Transverse colon (tissue), 4 donors: ENCODE measurements at regions not wholly inside any gene's neighbourhood (a gene's known extent, or its start where the extent isn't known, plus 50 kb on each side); places are given as distances from the start of the nearest gene placed in this dataset.

Source experiments
- DNase-seq: peaks from one replicate; pipeline ENCODE4 v3.0.0-alpha.2; 2019
- H3K27ac ChIP-seq, 4 donors: fragments of 200-600 bp; sonication (generic); 2 replicates each; pipeline ENCODE4 v1.5.1; 2016 to 2018; ENCODE audit warnings: inconsistent platforms in 4 of 4
- H3K27me3 ChIP-seq: fragments of 200-600 bp; sonication (generic); 2 replicates; pipeline ENCODE4 v1.5.1; 2017; ENCODE audit warnings: inconsistent platforms
- H3K36me3 ChIP-seq, 4 donors: fragments of 200-600 bp; sonication (generic); 2 replicates each; pipeline ENCODE4 v1.5.1; 2017 to 2019; ENCODE audit warnings: inconsistent platforms in 4 of 4
- H3K4me1 ChIP-seq, 4 donors: fragments of 200-600 bp; sonication (generic); 2 replicates each; pipeline ENCODE4 v1.5.1; 2017 to 2020; ENCODE audit warnings: inconsistent platforms in 4 of 4
- H3K4me3 ChIP-seq, 4 donors: fragments of 200-600 bp; sonication (generic); 1 replicate in 1 of 4; 2 replicates in 3 of 4; pipeline versions ENCODE4 v1.5.1 to v1.6.1; 2017 to 2019; ENCODE audit warnings: inconsistent platforms in 4 of 4
- H3K9me3 ChIP-seq, 2 donors: fragments of 200-600 bp; sonication (generic); 2 replicates each; pipeline ENCODE4 v1.5.1; 2017 to 2019; ENCODE audit warnings: inconsistent platforms in 2 of 2
- EP300 ChIP-seq: sonication (generic); formaldehyde crosslinking; IDR thresholded peaks from one replicate; pipeline ENCODE4 v1.6.1; 2017; ENCODE audit warnings: antibody characterized with exemption, low read depth
- POLR2A ChIP-seq: fragments of 450-650 bp; IDR thresholded peaks from one replicate; pipeline ENCODE4 v1.6.1; 2016; ENCODE audit warnings: antibody characterized with exemption, mild to moderate bottlenecking, moderate library complexity
- POLR2AphosphoS5 ChIP-seq, 3 donors: sonication (generic); formaldehyde crosslinking; IDR thresholded peaks; one replicate each; pipeline ENCODE4 v1.6.1; 2016; ENCODE audit warnings: antibody characterized with exemption in 3 of 3
- WGBS, 2 donors: methylation state at CpG; one replicate each; pipeline ENCODE4 v1.1.5; 2018; ENCODE audit warnings: low coverage in 1 of 2; 5-methylcytosine and 5-hydroxymethylcytosine counted together
- in situ Hi-C, 4 donors: fragments of 200-750 bp; cut with MboI; loops; one replicate each; pipeline versions ENCODE4 v1.15.0 to v1.15.1; 2017; ENCODE audit warnings: low sequenced_read_pairs in 3 of 4, low pct_ligation_motif_present in 1 of 4, low pct_unique_long_range_greater_than_20kb in 1 of 4
- intact Hi-C: fragments of 100-400 bp; cut with DNase I; formaldehyde crosslinking; loops from one replicate; pipeline ENCODE4 v1.15.1; 2023; ENCODE audit warnings: low total_unique reads
- TF ChIP-seq, protein P1 (sequence below), 5 experiments: fragments of 200-600 bp in 3 of 5; fragments of 450-650 bp in 2 of 5; sonication (generic) in 3 of 5; IDR thresholded peaks; 1 replicate in 2 of 5; 2 replicates in 3 of 5; pipeline ENCODE4 v1.5.1; 2016 to 2017; ENCODE audit warnings: antibody characterized with exemption in 5 of 5, inconsistent platforms in 3 of 5, mild to moderate bottlenecking in 2 of 5, moderate library complexity in 1 of 5

DNA sequence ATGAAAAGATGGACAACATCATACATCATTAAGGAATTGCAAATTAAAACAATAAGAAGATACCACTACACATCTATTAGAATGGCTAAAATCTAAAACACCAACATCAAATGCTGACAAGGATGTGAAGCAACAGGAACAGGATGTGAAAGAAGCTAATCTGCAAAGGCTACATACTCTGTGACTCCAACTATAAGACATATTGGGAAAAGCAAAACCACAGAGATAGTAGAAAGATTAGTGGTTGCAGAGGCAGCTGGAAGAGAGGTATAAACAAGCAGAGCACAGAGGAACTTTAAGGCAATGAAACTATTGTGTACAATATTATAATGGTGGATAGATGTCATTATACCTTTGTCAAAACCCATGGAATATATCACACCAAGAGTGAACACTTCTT, 393.7 kb upstream of the RAB6C start:
- Histone ChIP-seq H3K4me3 (no peak overlapping the region), H3K27me3 (no peaks in the 10 kb centered on the region), H3K9me3 (no peaks in the 10 kb centered on the region), H3K36me3 (no peaks in the 10 kb centered on the region), H3K4me1 (no peaks in the 10 kb centered on the region), H3K27ac (no peak overlapping the region)
- TF ChIP-seq POLR2A (no peak), POLR2AphosphoS5 (IDR thresholded peaks at IDR 0.05) (no peak), EP300 (no peak)
- TF ChIP-seq, protein P1, sequence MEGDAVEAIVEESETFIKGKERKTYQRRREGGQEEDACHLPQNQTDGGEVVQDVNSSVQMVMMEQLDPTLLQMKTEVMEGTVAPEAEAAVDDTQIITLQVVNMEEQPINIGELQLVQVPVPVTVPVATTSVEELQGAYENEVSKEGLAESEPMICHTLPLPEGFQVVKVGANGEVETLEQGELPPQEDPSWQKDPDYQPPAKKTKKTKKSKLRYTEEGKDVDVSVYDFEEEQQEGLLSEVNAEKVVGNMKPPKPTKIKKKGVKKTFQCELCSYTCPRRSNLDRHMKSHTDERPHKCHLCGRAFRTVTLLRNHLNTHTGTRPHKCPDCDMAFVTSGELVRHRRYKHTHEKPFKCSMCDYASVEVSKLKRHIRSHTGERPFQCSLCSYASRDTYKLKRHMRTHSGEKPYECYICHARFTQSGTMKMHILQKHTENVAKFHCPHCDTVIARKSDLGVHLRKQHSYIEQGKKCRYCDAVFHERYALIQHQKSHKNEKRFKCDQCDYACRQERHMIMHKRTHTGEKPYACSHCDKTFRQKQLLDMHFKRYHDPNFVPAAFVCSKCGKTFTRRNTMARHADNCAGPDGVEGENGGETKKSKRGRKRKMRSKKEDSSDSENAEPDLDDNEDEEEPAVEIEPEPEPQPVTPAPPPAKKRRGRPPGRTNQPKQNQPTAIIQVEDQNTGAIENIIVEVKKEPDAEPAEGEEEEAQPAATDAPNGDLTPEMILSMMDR (IDR thresholded peaks at IDR 0.05) = no peak
- intact Hi-C loops = no loop called here
- in situ Hi-C loops = no loop called here
- DNase-seq = no peak

DNA sequence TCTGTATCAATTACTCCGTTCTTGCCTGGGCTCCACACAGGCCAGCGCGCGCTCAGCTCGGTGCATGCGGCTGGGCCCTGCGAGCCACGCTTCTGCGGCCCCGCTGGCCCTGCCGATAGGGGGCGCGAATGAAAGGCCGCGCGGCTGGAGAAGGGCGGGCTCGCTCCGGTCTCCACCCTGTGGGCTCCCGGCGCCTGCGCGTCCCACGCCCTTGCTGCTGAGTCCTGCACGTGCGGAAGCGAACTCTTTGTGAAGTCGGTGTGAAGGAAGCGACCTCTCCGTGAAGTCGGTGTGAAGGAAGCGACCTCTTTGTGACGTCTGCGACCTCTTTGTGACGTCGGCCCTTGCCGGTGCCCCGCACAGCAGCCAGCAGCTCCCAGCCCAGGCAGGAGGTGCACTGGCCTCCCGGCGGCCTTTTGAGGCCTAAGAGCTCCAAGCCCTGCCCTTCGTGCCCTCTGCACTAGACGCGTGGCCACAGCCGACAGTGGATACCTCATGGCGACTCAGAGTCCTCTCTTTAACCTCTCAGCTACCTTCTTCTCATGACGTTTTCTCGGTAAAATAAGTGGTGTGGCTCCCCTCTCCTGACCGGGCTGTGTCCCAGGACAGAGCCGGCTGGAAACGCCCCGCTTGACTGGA, 391.9 kb upstream of the RAB6C start:
- Histone ChIP-seq H3K4me1 (no peaks in the 10 kb centered on the region), H3K27me3 (no peaks in the 10 kb centered on the region), H3K4me3 (no peak overlapping the region), H3K27ac (no peak overlapping the region), H3K36me3 (no peaks in the 10 kb centered on the region), H3K9me3 (no peaks in the 10 kb centered on the region)
- WGBS, 2 donors = 86 to 97% methylated on average over 8 to 51 of the region's 51 CpGs
- DNase-seq = no peak
- in situ Hi-C loops (no loop called here), intact Hi-C loops (no loop called here)
- TF ChIP-seq EP300 (no peak), POLR2AphosphoS5 (IDR thresholded peaks at IDR 0.05) (no peak)
- TF ChIP-seq, protein P1 (IDR thresholded peaks at IDR 0.05) = no peak

DNA sequence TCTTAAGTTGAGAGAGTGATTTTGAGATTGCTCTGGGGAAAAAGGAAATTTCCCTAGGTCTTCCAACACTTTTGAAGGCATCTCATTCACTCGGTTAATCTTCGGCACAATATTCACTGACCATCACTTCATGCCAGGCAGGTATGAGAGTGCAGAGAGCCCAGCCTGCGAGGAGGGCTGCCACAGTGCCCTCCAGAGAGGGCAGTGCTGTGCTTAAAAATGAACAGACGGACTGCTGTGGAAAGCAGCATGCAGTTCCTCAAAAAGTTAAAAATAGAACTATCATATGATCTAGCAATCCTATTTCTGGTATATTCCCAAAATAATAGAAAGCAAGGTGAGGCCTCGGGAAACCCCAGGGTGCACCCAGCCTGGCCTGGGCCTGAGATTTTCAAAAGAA, 374.9 kb upstream of the RAB6C start:
- no peaks in the 10 kb centered on the region for H3K4me1 ChIP-seq
- H3K36me3 ChIP-seq = no peaks in the 10 kb centered on the region
- no peaks in the 10 kb centered on the region for H3K27me3 ChIP-seq
- TF ChIP-seq, protein P1 (IDR thresholded peaks at IDR 0.05) = no peak
- TF ChIP-seq EP300 (no peak), POLR2AphosphoS5 (IDR thresholded peaks at IDR 0.05) (no peak), POLR2A (no peak)
- intact Hi-C loops (no loop called here), in situ Hi-C loops (no loop called here)
- DNase-seq = no peak
- no peaks in the 10 kb centered on the region for H3K9me3 ChIP-seq
- 59 to 64% methylated on average over 3 to 5 of the region's 5 CpGs for WGBS, 2 donors
- H3K4me3 ChIP-seq = no peak overlapping the region
- no peak overlapping the region for H3K27ac ChIP-seq

DNA sequence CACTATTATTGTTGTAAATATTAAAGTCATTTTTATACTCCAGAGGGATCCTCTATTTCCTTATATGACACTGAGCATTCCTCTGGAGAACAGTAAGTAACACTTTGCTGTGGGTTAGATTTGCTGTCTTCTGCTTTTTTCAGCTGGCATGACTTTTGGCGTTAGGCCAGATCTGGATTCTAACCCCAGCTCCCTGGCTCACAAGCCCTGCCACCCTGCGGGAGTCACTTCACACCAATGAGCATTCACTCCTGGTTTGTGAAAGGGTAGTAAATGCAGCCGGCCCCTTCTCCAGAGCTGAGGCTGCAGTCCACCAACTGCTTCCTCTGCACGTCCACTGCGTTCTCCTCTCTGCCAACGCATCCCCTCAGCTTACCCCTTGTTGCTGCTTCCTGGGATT, 373.8 kb upstream of the RAB6C start:
- no peaks in the 10 kb centered on the region for H3K4me1 ChIP-seq
- H3K9me3 ChIP-seq = no peaks in the 10 kb centered on the region
- no peak overlapping the region for H3K4me3 ChIP-seq
- WGBS, 2 donors = 58% methylated on average over 6 of the region's 6 CpGs; no CpG with 5 or more reads in 1 of the 2 donors
- H3K36me3 ChIP-seq = no peaks in the 10 kb centered on the region
- no peak overlapping the region for H3K27ac ChIP-seq
- intact Hi-C loops = no loop called here
- in situ Hi-C loops = no loop called here
- TF ChIP-seq, protein P1 (IDR thresholded peaks at IDR 0.05) = no peak
- TF ChIP-seq EP300 (no peak), POLR2AphosphoS5 (IDR thresholded peaks at IDR 0.05) (no peak), POLR2A (no peak)
- H3K27me3 ChIP-seq = no peaks in the 10 kb centered on the region
- no peak for DNase-seq
